CD14-positive monocyte (primary cell): ENCODE measurements at regions not wholly inside any gene's neighbourhood (a gene's known extent, or its start where the extent isn't known, plus 50 kb on each side); places are given as distances from the start of the nearest gene placed in this dataset.

ENCODE experiments used
- DNase-seq, 3 donors: peaks; one replicate each; pipeline ENCODE4 v3.0.0-alpha.2; 2011 to 2022
- H2AFZ ChIP-seq: 2 replicates; pipeline ENCODE4 v1.6.0; 2012; ENCODE audit warnings: mild to moderate bottlenecking, low read depth, low read length, inconsistent platforms; ENCODE audit not compliant: insufficient read depth, poor library complexity, severe bottlenecking
- H3K27ac ChIP-seq, 2 donors: 1 replicate in 1 of 2; 2 replicates in 1 of 2; pipeline ENCODE4 v1.5.1; 2012 to 2013; ENCODE audit warnings: low read length in 2 of 2, control low read depth in 1 of 2, inconsistent platforms in 1 of 2, low read depth in 1 of 2, mild to moderate bottlenecking in 1 of 2
- H3K27me3 ChIP-seq, 2 donors: one replicate each; pipeline versions ENCODE4 v1.6.0 to v1.6.1; 2011 to 2013; ENCODE audit warnings: low read length in 2 of 2; ENCODE audit not compliant: control insufficient read depth in 2 of 2, insufficient read depth in 2 of 2
- H3K36me3 ChIP-seq, 2 donors: replicated peaks in 1 of 2; 1 replicate in 1 of 2; 2 replicates in 1 of 2; pipeline versions ENCODE4 v1.5.1 to v1.6.1; 2012 to 2013; ENCODE audit warnings: low read length in 2 of 2, control low read depth in 1 of 2, inconsistent platforms in 1 of 2, mild to moderate bottlenecking in 1 of 2; ENCODE audit not compliant: insufficient read depth in 2 of 2, control insufficient read depth in 1 of 2
- H3K4me1 ChIP-seq, 2 donors: 1 replicate in 1 of 2; 2 replicates in 1 of 2; pipeline versions ENCODE4 v1.5.1 to v1.6.1; 2012 to 2013; ENCODE audit warnings: low read length in 2 of 2, control low read depth in 1 of 2, inconsistent platforms in 1 of 2, mild to moderate bottlenecking in 1 of 2, moderate library complexity in 1 of 2; ENCODE audit not compliant: insufficient read depth in 2 of 2, control insufficient read depth in 1 of 2
- H3K4me2 ChIP-seq: replicated peaks from 2 replicates; pipeline ENCODE3; 2012; ENCODE audit warnings: low read length, moderate library complexity, mild to moderate bottlenecking; ENCODE audit not compliant: poor library complexity, severe bottlenecking; ENCODE audit errors: extremely low read depth
- H3K4me3 ChIP-seq, 3 experiments: fragments of 200-600 bp in 1 of 3; sonication (generic) in 1 of 3; replicated peaks in 1 of 3; 1 replicate in 2 of 3; 2 replicates in 1 of 3; pipeline ENCODE4 v1.5.1; 2011 to 2013; ENCODE audit warnings: low read length in 3 of 3, mild to moderate bottlenecking in 3 of 3, control low read depth in 2 of 3, low read depth in 2 of 3, inconsistent platforms in 1 of 3, moderate library complexity in 1 of 3
- H3K79me2 ChIP-seq: 2 replicates; pipeline ENCODE4 v1.6.0; 2012; ENCODE audit warnings: mild to moderate bottlenecking, control low read depth, inconsistent platforms, low read length, moderate library complexity; ENCODE audit not compliant: insufficient read depth
- H3K9ac ChIP-seq: 2 replicates; pipeline ENCODE4 v1.6.0; 2017; ENCODE audit warnings: low read length, mild to moderate bottlenecking; ENCODE audit not compliant: insufficient read depth, poor library complexity, severe bottlenecking
- H3K9me3 ChIP-seq, 2 donors: replicated peaks in 1 of 2; 1 replicate in 1 of 2; 2 replicates in 1 of 2; pipeline versions ENCODE4 v1.5.1 to v1.6.1; 2012 to 2013; ENCODE audit warnings: low read length in 2 of 2, control low read depth in 1 of 2; ENCODE audit not compliant: control insufficient read depth in 1 of 2, insufficient read depth in 1 of 2
- H4K20me1 ChIP-seq: 2 replicates; pipeline ENCODE4 v1.6.0; 2012; ENCODE audit warnings: mild to moderate bottlenecking, low read length, control low read depth, moderate library complexity; ENCODE audit not compliant: insufficient read depth
- H3K27ac Mint-ChIP-seq, 7 donors: one replicate each; pipeline ENCODE4 v1.8.0; 2020; ENCODE audit warnings: mild to moderate bottlenecking in 7 of 7, mixed read lengths in 7 of 7, moderate library complexity in 6 of 7, inconsistent platforms in 2 of 7
- H3K27me3 Mint-ChIP-seq, 3 donors: one replicate each; pipeline ENCODE4 v1.8.0; 2021 to 2022; ENCODE audit warnings: low read depth in 3 of 3, mild to moderate bottlenecking in 3 of 3, mixed read lengths in 3 of 3, moderate library complexity in 3 of 3, inconsistent platforms in 1 of 3
- H3K36me3 Mint-ChIP-seq, 2 donors: one replicate each; pipeline ENCODE4 v1.8.0; 2020; ENCODE audit warnings: mixed read lengths in 2 of 2, inconsistent platforms in 1 of 2, mild to moderate bottlenecking in 1 of 2
- H3K4me1 Mint-ChIP-seq: one replicate; pipeline ENCODE4 v1.8.0; 2020; ENCODE audit warnings: mild to moderate bottlenecking, mixed read lengths
- H3K4me3 Mint-ChIP-seq, 2 donors: one replicate each; pipeline ENCODE4 v1.8.0; 2020; ENCODE audit warnings: mild to moderate bottlenecking in 2 of 2, mixed read lengths in 2 of 2, moderate library complexity in 1 of 2
- H3K9me3 Mint-ChIP-seq, 7 donors: one replicate each; pipeline ENCODE4 v1.8.0; 2020 to 2022; ENCODE audit warnings: mixed read lengths in 7 of 7, mild to moderate bottlenecking in 6 of 7, moderate library complexity in 6 of 7, inconsistent platforms in 2 of 7
- WGBS: methylation state at CpG from one replicate; pipeline ENCODE4 v1.1.5; 2013; ENCODE audit warnings: missing lambda C conversion rate; ENCODE audit not compliant: insufficient coverage; 5-methylcytosine and 5-hydroxymethylcytosine counted together
- intact Hi-C, 2 donors: fragments of 100-400 bp; cut with micrococcal nuclease; formaldehyde crosslinking; loops; one replicate each; pipeline versions ENCODE4 v1.15.0 to v1.15.1; 2023
- TF ChIP-seq, protein P1 (sequence below): fragments of 200-600 bp; IDR thresholded peaks from one replicate; pipeline ENCODE4 v1.8.0; 2022; ENCODE audit warnings: antibody characterized with exemption, mild to moderate bottlenecking

DNA sequence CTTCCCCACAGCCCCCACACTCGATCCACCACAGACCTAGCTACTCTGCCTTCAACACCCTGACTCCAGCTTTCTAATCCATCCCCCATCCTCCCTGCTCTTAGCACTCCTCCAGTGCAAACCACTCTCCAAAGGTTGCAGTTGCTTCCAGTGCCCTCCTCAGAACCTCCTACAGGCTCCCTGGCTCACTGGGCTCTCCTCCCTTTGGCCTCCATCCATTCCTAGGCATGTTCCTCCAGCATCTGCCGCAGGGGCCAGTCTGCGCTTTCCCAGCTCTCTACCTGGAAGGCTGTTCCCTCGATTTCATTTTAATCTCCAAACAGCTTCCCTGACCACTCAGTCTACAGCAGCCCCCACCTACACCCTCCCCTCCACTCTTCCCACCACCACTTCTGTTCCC lies 133.8 kb downstream of the SPATA19 start:
- intact Hi-C loops, result no loop called here
- Histone ChIP-seq H3K36me3 (no peaks in the 10 kb centered on the region), H3K9me3 (peaks cover 11 to 12% of the 10 kb centered on the region in 2 donors), H3K4me1 (no peaks in the 10 kb centered on the region), H3K9ac (no peak overlapping the region), H4K20me1 (no peaks in the 10 kb centered on the region), H3K27me3 (no peaks in the 10 kb centered on the region), H3K79me2 (no peaks in the 10 kb centered on the region), H3K4me3 (no peak overlapping the region), H2AFZ (no peak overlapping the region), H3K4me2 (no peak overlapping the region), H3K27ac (no peak overlapping the region)
- DNase-seq, result no peak
- peaks cover 0 to 13% (median 4%) of the 10 kb centered on the region in 7 donors for H3K9me3 Mint-ChIP-seq
- no peaks in the 10 kb centered on the region for H3K36me3 Mint-ChIP-seq
- H3K4me3 Mint-ChIP-seq, result no peak overlapping the region
- TF ChIP-seq, protein P1, sequence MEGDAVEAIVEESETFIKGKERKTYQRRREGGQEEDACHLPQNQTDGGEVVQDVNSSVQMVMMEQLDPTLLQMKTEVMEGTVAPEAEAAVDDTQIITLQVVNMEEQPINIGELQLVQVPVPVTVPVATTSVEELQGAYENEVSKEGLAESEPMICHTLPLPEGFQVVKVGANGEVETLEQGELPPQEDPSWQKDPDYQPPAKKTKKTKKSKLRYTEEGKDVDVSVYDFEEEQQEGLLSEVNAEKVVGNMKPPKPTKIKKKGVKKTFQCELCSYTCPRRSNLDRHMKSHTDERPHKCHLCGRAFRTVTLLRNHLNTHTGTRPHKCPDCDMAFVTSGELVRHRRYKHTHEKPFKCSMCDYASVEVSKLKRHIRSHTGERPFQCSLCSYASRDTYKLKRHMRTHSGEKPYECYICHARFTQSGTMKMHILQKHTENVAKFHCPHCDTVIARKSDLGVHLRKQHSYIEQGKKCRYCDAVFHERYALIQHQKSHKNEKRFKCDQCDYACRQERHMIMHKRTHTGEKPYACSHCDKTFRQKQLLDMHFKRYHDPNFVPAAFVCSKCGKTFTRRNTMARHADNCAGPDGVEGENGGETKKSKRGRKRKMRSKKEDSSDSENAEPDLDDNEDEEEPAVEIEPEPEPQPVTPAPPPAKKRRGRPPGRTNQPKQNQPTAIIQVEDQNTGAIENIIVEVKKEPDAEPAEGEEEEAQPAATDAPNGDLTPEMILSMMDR, result no peak
- H3K27me3 Mint-ChIP-seq, result peaks cover 0 to 4% (median 0%) of the 10 kb centered on the region in 3 donors
- H3K4me1 Mint-ChIP-seq, result no peaks in the 10 kb centered on the region
- WGBS, result 25% methylated on average over 4 of the region's 4 CpGs
- no peak overlapping the region for H3K27ac Mint-ChIP-seq

DNA sequence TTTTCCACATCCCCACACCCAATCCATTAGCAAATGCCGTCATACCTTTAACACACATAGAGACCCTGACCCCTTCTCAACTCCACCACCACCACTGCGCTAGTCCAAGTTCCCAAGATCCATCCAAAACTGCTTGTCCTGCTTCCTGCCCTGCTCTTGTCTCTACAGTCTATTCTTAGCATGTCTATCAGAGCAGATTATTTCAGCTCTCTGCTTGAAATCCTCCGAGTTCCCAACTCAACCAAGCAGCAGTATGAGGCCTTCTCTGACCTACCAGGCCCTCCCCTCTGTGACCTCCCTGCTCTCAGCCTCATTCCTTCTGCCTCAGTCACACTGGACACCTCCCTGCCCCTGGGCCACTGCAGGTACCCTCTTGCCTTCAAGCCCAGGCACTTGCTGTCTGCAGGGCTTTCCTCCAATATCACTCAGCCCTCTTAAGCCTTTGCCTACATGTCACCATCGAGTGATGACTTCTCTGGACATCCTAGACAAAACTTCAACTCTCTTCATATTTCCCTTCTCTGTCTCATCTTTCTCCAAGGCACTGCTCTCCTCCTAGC lies 134.6 kb downstream of the SPATA19 start:
- Mint-ChIP-seq H3K36me3 (no peaks in the 10 kb centered on the region), H3K4me3 (no peak overlapping the region), H3K27me3 (peaks cover 0 to 4% (median 0%) of the 10 kb centered on the region in 3 donors), H3K4me1 (no peaks in the 10 kb centered on the region), H3K9me3 (peaks cover 0 to 14% (median 5%) of the 10 kb centered on the region in 7 donors), H3K27ac (no peak overlapping the region)
- 78% methylated on average over 4 of the region's 4 CpGs for WGBS
- Histone ChIP-seq H3K27me3 (no peaks in the 10 kb centered on the region), H2AFZ (no peak overlapping the region), H3K79me2 (no peaks in the 10 kb centered on the region), H3K36me3 (no peaks in the 10 kb centered on the region), H3K9me3 (peaks cover 11 to 14% of the 10 kb centered on the region in 2 donors), H3K9ac (no peak overlapping the region), H3K4me2 (no peak overlapping the region), H4K20me1 (no peaks in the 10 kb centered on the region), H3K27ac (no peak overlapping the region), H3K4me1 (no peaks in the 10 kb centered on the region), H3K4me3 (no peak overlapping the region)
- TF ChIP-seq, protein P1, result no peak
- DNase-seq, result no peak
- intact Hi-C loops, result no loop called here
